Tibial nerve (tissue), 4 donors: ENCODE measurements at regions not wholly inside any gene's neighbourhood (a gene's known extent, or its start where the extent isn't known, plus 50 kb on each side); places are given as distances from the start of the nearest gene placed in this dataset.

Source experiments
- DNase-seq, 2 donors: peaks; one replicate each; pipeline ENCODE4 v3.0.0-alpha.2; 2019; ENCODE audit warnings: low spot score in 2 of 2
- H3K27ac ChIP-seq, 4 donors: fragments of 200-600 bp; sonication (generic) in 3 of 4; one replicate each; pipeline ENCODE4 v1.5.1; 2017 to 2019; ENCODE audit warnings: mild to moderate bottlenecking in 1 of 4
- H3K27me3 ChIP-seq, 2 donors: fragments of 200-600 bp; sonication (generic) in 1 of 2; one replicate each; pipeline versions ENCODE4 v1.5.1 to v1.6.0; 2017 to 2019
- H3K36me3 ChIP-seq, 3 donors: fragments of 200-600 bp; sonication (generic); one replicate each; pipeline ENCODE4 v1.5.1; 2018 to 2019
- H3K4me1 ChIP-seq, 4 donors: fragments of 200-600 bp; sonication (generic) in 3 of 4; one replicate each; pipeline ENCODE4 v1.5.1; 2017 to 2019
- H3K4me3 ChIP-seq, 4 donors: fragments of 200-600 bp; sonication (generic) in 3 of 4; one replicate each; pipeline ENCODE4 v1.5.1; 2017 to 2019; ENCODE audit warnings: mild to moderate bottlenecking in 1 of 4, moderate library complexity in 1 of 4
- H3K9me3 ChIP-seq, 4 donors: fragments of 200-600 bp; sonication (generic) in 3 of 4; one replicate each; pipeline ENCODE4 v1.5.1; 2017 to 2019
- EP300 ChIP-seq, 2 donors: sonication (generic); formaldehyde crosslinking; IDR thresholded peaks; one replicate each; pipeline ENCODE4 v1.6.1; 2017; ENCODE audit warnings: antibody characterized with exemption in 2 of 2, mild to moderate bottlenecking in 1 of 2
- POLR2A ChIP-seq, 2 donors: fragments of 450-650 bp; IDR thresholded peaks; one replicate each; pipeline ENCODE4 v1.6.1; 2017; ENCODE audit warnings: antibody characterized with exemption in 2 of 2, mild to moderate bottlenecking in 2 of 2, moderate library complexity in 2 of 2
- WGBS, 2 donors: methylation state at CpG; one replicate each; pipeline ENCODE4 v1.1.5; 2018; 5-methylcytosine and 5-hydroxymethylcytosine counted together
- TF ChIP-seq, protein P1 (sequence below), 5 experiments: fragments of 200-600 bp in 3 of 5; fragments of 450-650 bp in 2 of 5; sonication (generic) in 3 of 5; IDR thresholded peaks; one replicate each; pipeline ENCODE4 v1.5.1; 2016 to 2019; ENCODE audit warnings: antibody characterized with exemption in 5 of 5, mild to moderate bottlenecking in 3 of 5, moderate library complexity in 2 of 5

DNA sequence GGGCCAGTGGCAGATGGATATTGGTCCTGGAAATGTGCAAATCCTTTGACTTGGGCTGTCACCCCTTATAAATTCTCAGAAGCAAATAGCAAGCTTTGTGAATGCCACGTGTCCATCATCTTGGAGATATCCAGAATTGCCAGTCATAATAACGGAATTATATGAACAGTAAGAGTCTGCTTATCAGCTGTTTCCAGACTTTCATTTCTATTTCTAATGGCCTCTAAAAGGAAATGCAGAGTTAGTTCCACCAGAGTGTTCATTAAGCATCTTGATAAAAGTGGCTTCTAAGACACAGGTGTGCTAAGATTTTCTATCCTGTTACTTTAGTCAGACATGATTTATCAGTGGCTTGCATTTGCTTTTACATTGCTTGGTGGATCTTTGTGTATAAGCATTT is 87.4 kb downstream of the RAMP3 start:
- DNase-seq, result no peak
- no peaks in the 10 kb centered on the region for H3K36me3 ChIP-seq
- H3K27me3 ChIP-seq, result no peaks in the 10 kb centered on the region
- peaks cover 0 to 8% (median 0%) of the 10 kb centered on the region in 4 donors for H3K9me3 ChIP-seq
- H3K4me3 ChIP-seq, result no peak overlapping the region
- WGBS, 2 donors, result 82 to 86% methylated on average over 2 of the region's 2 CpGs
- TF ChIP-seq, protein P1, sequence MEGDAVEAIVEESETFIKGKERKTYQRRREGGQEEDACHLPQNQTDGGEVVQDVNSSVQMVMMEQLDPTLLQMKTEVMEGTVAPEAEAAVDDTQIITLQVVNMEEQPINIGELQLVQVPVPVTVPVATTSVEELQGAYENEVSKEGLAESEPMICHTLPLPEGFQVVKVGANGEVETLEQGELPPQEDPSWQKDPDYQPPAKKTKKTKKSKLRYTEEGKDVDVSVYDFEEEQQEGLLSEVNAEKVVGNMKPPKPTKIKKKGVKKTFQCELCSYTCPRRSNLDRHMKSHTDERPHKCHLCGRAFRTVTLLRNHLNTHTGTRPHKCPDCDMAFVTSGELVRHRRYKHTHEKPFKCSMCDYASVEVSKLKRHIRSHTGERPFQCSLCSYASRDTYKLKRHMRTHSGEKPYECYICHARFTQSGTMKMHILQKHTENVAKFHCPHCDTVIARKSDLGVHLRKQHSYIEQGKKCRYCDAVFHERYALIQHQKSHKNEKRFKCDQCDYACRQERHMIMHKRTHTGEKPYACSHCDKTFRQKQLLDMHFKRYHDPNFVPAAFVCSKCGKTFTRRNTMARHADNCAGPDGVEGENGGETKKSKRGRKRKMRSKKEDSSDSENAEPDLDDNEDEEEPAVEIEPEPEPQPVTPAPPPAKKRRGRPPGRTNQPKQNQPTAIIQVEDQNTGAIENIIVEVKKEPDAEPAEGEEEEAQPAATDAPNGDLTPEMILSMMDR (IDR thresholded peaks at IDR 0.05), result no peak
- TF ChIP-seq EP300 (IDR thresholded peaks at IDR 0.05), result no peak
- no peak for TF ChIP-seq POLR2A (IDR thresholded peaks at IDR 0.05)
- H3K27ac ChIP-seq, result no peak overlapping the region
- no peaks in the 10 kb centered on the region for H3K4me1 ChIP-seq

DNA sequence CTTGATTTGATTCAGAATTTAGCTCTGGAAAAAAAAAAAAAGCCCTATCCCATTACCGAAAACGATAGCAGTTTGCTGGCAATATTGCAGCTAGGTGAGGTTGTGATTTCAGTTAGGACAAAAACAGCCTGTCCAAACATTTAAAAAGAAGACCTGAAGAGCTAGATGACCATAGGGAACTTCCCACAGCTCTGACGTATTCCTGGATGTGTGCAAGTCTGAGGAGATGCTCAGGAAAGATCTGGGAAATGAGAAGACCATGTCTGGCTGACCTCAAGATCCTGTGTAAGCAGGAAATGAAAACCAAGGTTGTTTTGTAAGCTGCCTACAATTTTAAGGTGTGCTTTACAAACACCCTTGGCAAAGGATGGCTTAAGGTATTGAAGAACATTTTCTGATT is 88.7 kb downstream of the RAMP3 start:
- no peak for DNase-seq
- no peaks in the 10 kb centered on the region for H3K4me1 ChIP-seq
- H3K36me3 ChIP-seq, result no peaks in the 10 kb centered on the region
- WGBS, 2 donors, result 77 to 83% methylated on average over 3 of the region's 3 CpGs
- no peak overlapping the region for H3K27ac ChIP-seq
- no peaks in the 10 kb centered on the region for H3K27me3 ChIP-seq
- H3K9me3 ChIP-seq, result peaks cover 0 to 8% (median 0%) of the 10 kb centered on the region in 4 donors
- TF ChIP-seq POLR2A (IDR thresholded peaks at IDR 0.05), result no peak
- no peak for TF ChIP-seq EP300 (IDR thresholded peaks at IDR 0.05)
- TF ChIP-seq, protein P1 (IDR thresholded peaks at IDR 0.05), result no peak
- no peak overlapping the region for H3K4me3 ChIP-seq

DNA sequence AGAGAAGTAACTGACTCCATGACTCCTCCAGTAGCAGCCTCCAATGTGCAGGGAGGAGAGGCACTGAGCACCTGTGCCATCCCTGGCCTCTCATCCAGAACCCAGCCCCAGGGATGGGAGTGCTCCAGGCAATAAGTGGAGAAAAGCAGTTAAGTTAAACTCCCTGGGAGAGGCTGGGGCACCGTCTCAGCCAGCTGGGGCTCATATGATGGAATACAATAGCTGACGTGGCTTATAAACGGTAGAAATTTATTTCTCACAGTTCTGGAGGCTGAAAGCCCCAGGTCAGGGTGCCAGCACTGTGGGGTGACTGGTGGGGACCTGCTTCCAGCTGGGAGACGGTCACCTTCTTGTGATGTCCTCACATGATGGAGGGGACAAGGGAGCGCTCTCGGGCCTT is 94.7 kb downstream of the RAMP3 start:
- no peak overlapping the region for H3K4me3 ChIP-seq

DNA sequence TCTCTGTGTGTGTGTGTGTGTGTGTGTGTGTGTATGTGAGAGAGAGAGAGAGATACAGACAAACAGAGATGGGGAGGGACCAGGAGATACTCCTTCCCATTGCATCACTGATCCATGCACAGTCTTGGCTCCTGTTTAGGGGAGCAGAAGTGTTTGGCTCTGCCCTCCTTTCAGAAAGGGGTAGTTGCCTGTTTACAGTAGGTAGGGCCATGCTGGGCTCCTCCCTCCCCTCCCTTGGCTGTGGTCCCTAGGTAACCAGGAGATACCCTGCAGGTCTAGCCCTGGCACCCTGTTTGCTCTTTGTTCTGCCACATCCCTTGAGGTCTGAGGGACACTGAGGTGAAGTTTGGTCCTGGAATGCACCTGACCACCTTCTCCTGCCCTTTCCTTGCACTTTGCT is 95.3 kb downstream of the RAMP3 start:
- no peak for TF ChIP-seq POLR2A (IDR thresholded peaks at IDR 0.05)
- Histone ChIP-seq H3K27ac (no peak overlapping the region), H3K36me3 (no peaks in the 10 kb centered on the region), H3K27me3 (no peaks in the 10 kb centered on the region), H3K9me3 (peaks cover 0 to 4% (median 0%) of the 10 kb centered on the region in 4 donors), H3K4me3 (no peak overlapping the region), H3K4me1 (no peaks in the 10 kb centered on the region)
- no peak for DNase-seq

More for the DNA sequence above, 94.7 kb downstream of the RAMP3 start:
- peaks cover 0 to 8% (median 0%) of the 10 kb centered on the region in 4 donors for H3K9me3 ChIP-seq
- WGBS, 2 donors, result 52 to 59% methylated on average over 6 of the region's 6 CpGs
- no peaks in the 10 kb centered on the region for H3K4me1 ChIP-seq
- no peaks in the 10 kb centered on the region for H3K27me3 ChIP-seq
- H3K27ac ChIP-seq, result no peak overlapping the region
- no peak for TF ChIP-seq POLR2A (IDR thresholded peaks at IDR 0.05)
- TF ChIP-seq, protein P1 (IDR thresholded peaks at IDR 0.05), result no peak
- no peak for TF ChIP-seq EP300 (IDR thresholded peaks at IDR 0.05)
- no peak for DNase-seq
- H3K36me3 ChIP-seq, result no peaks in the 10 kb centered on the region

DNA sequence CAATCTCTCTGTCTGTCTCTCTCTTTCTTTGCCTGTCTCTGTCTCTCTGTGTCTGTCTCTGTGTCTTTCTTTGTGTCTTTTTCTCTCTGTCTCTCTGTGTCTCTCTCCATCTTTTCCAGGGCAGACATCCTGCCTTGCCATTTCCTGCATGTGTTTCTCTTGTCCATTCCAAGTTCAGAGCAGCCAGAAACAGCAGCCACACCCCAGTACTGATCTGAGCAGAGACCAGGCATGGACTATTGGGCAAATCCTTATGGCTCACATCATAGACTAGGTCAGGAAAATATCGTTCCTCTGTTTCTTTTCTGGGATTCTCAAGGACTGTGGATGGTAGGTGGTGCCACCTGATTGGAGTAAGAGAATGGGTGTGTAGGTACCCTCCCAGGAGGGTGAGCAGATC is 95.8 kb downstream of the RAMP3 start:
- H3K9me3 ChIP-seq, result no peaks in the 10 kb centered on the region
- no peaks in the 10 kb centered on the region for H3K27me3 ChIP-seq
- TF ChIP-seq, protein P1 (IDR thresholded peaks at IDR 0.05), result no peak
- no peak overlapping the region for H3K27ac ChIP-seq
- no peaks in the 10 kb centered on the region for H3K4me1 ChIP-seq
- DNase-seq, result no peak
- no peak overlapping the region for H3K4me3 ChIP-seq
- 68 to 72% methylated on average over 1 of the region's 1 CpG for WGBS, 2 donors
- no peaks in the 10 kb centered on the region for H3K36me3 ChIP-seq

DNA sequence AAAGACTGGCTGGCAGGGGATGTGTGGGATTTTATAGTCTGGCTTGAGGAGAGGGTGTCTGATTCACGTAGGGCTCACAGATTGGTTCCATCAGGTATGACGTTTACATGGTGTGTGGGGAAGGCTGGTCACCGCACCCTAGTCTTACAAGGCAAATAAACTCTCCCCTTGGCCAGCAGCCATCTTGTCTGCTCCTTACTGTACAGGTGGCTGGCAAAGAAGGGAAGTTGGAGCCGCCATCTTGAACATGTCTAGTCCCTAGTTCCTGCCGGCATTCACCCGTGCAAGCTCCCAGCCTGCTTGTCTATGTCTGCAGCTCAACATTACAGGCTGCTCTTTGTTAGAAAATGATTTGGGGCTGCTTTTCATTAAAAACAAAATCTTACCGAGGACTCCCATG is 97.6 kb downstream of the RAMP3 start:
- WGBS, 2 donors, result 74 to 80% methylated on average over 7 of the region's 7 CpGs
- TF ChIP-seq EP300 (IDR thresholded peaks at IDR 0.05) (no peak), POLR2A (IDR thresholded peaks at IDR 0.05) (no peak)
- TF ChIP-seq, protein P1 (IDR thresholded peaks at IDR 0.05), result no peak

More for the DNA sequence above, 97.6 kb downstream of the RAMP3 start:
- Histone ChIP-seq H3K36me3 (no peaks in the 10 kb centered on the region), H3K27me3 (peaks cover 0 to 5% of the 10 kb centered on the region in 2 donors), H3K4me3 (no peak overlapping the region), H3K9me3 (no peaks in the 10 kb centered on the region), H3K27ac (no peak overlapping the region), H3K4me1 (no peaks in the 10 kb centered on the region)
- DNase-seq, result no peak
